Transverse colon (tissue), 4 donors: ENCODE measurements at regions not wholly inside any gene's neighbourhood (a gene's known extent, or its start where the extent isn't known, plus 50 kb on each side); places are given as distances from the start of the nearest gene placed in this dataset.

Experiments
- CTCF ChIP-seq, 5 experiments: fragments of 200-600 bp in 3 of 5; fragments of 450-650 bp in 2 of 5; sonication (generic) in 3 of 5; IDR thresholded peaks; 1 replicate in 2 of 5; 2 replicates in 3 of 5; pipeline ENCODE4 v1.5.1; 2016 to 2017; ENCODE audit warnings: antibody characterized with exemption in 5 of 5, inconsistent platforms in 3 of 5, mild to moderate bottlenecking in 2 of 5, moderate library complexity in 1 of 5
- POLR2A ChIP-seq: fragments of 450-650 bp; IDR thresholded peaks from one replicate; pipeline ENCODE4 v1.6.1; 2016; ENCODE audit warnings: antibody characterized with exemption, mild to moderate bottlenecking, moderate library complexity
- POLR2AphosphoS5 ChIP-seq, 3 donors: sonication (generic); formaldehyde crosslinking; IDR thresholded peaks; one replicate each; pipeline ENCODE4 v1.6.1; 2016; ENCODE audit warnings: antibody characterized with exemption in 3 of 3

GRCh38 chr11:128232588-128232987 is 354.8 kb downstream of the ETS1 start:
- TF ChIP-seq POLR2A, result no peak
- no peak for TF ChIP-seq CTCF (IDR thresholded peaks at IDR 0.05)
- no peak for TF ChIP-seq POLR2AphosphoS5 (IDR thresholded peaks at IDR 0.05)
